ENCODE measurements at regions not wholly inside any gene's neighbourhood (a gene's known extent, or its start where the extent isn't known, plus 50 kb on each side); places are given as distances from the start of the nearest gene placed in this dataset.

DNA sequence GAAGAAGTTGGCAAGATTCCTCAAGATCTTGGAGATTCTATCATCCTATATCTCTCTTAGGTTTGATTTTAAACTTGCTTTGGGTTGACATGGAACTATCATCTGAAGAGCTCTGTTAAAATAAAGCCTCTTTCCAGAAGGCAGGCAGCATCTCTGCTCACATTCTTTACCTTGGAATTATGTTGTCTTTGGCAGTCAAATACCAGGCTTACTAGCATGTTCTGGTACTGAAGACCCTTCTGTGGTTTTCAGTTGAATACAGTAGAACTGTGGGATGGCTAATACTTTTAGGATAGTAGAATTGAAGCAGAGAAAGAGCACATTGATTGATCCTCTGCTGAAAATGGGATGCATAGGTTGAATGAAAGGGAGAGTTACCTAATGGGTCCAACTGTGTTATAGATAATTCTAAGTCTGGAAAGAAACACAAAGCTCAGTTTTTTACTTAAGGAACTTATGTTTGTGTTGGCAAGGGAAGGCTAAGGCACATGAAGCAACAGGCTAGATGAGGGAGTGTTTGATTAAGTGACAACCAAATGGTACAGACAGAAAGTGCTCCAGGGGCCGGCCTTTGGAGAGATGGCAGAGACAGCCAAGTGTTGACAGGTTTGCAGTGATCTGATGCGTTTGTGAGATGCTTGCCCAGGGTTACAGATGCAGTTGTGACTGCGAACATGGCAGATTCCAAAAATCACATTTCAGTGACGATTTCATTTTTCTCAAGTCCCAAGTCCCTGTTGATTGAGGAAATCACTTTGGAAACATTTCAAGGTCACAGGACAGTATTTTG is 397.9 kb downstream of the MEIS1 start:
- TF ChIP-seq, protein P1, sequence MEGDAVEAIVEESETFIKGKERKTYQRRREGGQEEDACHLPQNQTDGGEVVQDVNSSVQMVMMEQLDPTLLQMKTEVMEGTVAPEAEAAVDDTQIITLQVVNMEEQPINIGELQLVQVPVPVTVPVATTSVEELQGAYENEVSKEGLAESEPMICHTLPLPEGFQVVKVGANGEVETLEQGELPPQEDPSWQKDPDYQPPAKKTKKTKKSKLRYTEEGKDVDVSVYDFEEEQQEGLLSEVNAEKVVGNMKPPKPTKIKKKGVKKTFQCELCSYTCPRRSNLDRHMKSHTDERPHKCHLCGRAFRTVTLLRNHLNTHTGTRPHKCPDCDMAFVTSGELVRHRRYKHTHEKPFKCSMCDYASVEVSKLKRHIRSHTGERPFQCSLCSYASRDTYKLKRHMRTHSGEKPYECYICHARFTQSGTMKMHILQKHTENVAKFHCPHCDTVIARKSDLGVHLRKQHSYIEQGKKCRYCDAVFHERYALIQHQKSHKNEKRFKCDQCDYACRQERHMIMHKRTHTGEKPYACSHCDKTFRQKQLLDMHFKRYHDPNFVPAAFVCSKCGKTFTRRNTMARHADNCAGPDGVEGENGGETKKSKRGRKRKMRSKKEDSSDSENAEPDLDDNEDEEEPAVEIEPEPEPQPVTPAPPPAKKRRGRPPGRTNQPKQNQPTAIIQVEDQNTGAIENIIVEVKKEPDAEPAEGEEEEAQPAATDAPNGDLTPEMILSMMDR (IDR thresholded peaks at IDR 0.05; ENCODE audit: low read depth, low read length, missing control alignments): no peak
- DNase-seq: no peak
- no peak overlapping the region for H3K4me3 ChIP-seq (ENCODE audit: low read depth, low read length)
- no peak overlapping the region for H3K27ac ChIP-seq
- H3K36me3 ChIP-seq (replicated peaks): no peaks in the 10 kb centered on the region
- no peaks in the 10 kb centered on the region for H3K27me3 ChIP-seq (replicated peaks)
- in situ Hi-C loops (cut with HindIII; ENCODE audit: low pct_ligation_motif_present, low sequenced_read_pairs): no loop called here

DNA sequence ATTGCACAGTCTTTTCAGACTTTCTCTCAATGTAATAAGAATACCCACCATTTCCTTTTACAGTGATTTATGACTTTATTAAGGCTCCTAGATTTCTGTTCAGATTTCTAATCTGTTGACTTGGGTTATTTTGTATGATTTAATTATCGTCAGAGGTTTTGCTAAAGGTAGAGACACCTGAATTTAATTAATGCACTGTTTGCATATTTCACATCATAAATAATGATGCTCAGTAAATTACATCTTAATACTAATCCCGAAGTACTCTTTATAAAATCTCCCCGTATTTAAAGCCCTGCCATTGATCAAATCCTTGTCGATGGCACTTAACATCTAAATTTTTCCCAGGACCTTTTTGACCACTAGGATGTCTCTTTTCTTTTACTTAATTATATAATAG is 399.9 kb downstream of the MEIS1 start:
- TF ChIP-seq, protein P1 (IDR thresholded peaks at IDR 0.05; ENCODE audit: low read depth, low read length, missing control alignments): no peak
- H3K36me3 ChIP-seq (replicated peaks): no peaks in the 10 kb centered on the region
- no peak for DNase-seq
- no peak overlapping the region for H3K4me3 ChIP-seq (ENCODE audit: low read depth, low read length)
- in situ Hi-C loops (cut with HindIII; ENCODE audit: low pct_ligation_motif_present, low sequenced_read_pairs): no loop called here
- no peaks in the 10 kb centered on the region for H3K27me3 ChIP-seq (replicated peaks)
- no peak overlapping the region for H3K27ac ChIP-seq

DNA sequence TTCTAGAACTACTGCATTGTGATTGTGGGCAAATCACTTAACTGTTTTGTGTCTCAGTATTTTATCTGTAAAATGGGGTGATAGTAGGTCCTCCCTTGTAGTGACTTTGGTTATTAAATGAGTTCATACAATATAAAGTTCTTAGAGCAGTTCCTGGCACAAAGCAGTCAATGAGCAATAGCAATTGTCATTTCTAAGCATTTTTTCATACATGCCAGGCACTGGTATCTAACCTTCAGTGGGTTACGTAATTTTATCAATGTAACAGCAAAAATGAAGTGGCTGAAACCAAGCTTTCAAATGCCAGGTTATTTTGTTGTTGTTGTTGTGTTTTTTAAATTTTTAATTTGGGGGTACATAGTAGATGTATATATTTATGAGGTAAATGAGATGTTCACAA is 401.9 kb downstream of the MEIS1 start:
- no peak for DNase-seq
- Histone ChIP-seq H3K27ac (no peak overlapping the region), H3K36me3 (replicated peaks) (no peaks in the 10 kb centered on the region), H3K4me3 (ENCODE audit: low read depth, low read length) (no peak overlapping the region), H3K27me3 (replicated peaks) (no peaks in the 10 kb centered on the region)
- TF ChIP-seq, protein P1 (IDR thresholded peaks at IDR 0.05; ENCODE audit: low read depth, low read length, missing control alignments): no peak
- in situ Hi-C loops (cut with HindIII; ENCODE audit: low pct_ligation_motif_present, low sequenced_read_pairs): no loop called here

DNA sequence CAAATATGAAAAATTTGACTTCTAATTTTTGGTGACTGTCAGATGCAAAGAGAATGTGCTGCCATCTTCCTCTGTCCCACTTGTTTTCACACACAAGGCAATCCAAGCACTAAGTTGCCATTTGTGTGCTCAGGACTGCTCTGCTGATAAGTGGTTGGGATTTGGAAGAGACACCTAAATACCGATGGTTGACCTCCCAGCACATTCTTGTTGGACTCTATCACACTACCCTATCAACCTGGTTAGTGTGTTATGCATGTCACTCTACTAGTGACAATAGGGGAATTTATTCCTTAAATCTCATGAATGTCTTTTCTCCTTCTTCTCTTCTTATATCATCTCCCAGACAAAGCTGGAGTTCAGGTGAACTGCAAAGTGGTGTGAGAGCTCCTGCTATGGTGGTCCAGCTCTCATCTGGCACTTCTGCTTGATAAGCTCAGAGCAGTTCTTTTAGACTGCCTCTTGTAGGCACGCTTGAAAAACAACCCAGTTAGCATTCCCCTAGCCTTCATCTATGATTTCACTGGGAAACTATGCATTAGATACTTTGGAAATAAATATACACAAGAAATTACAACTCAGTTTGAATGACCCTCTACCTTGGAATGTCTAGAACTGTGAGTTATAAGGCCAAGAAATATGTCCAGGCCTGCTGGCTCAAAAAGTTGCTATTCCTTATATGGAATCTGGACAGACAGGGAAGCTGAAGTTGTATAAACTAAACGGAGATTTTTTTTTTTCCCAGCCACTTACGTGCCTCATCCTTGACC is 404.8 kb downstream of the MEIS1 start:
- Histone ChIP-seq H3K4me3 (ENCODE audit: low read depth, low read length) (no peak overlapping the region), H3K27me3 (replicated peaks) (no peaks in the 10 kb centered on the region), H3K27ac (peak overlapping the region; percentile 98), H3K36me3 (replicated peaks) (no peaks in the 10 kb centered on the region)
- TF ChIP-seq, protein P1 (IDR thresholded peaks at IDR 0.05; ENCODE audit: low read depth, low read length, missing control alignments): no peak
- in situ Hi-C loops (cut with HindIII; ENCODE audit: low pct_ligation_motif_present, low sequenced_read_pairs): no loop called here
- peak; percentile 97 for DNase-seq

DNA sequence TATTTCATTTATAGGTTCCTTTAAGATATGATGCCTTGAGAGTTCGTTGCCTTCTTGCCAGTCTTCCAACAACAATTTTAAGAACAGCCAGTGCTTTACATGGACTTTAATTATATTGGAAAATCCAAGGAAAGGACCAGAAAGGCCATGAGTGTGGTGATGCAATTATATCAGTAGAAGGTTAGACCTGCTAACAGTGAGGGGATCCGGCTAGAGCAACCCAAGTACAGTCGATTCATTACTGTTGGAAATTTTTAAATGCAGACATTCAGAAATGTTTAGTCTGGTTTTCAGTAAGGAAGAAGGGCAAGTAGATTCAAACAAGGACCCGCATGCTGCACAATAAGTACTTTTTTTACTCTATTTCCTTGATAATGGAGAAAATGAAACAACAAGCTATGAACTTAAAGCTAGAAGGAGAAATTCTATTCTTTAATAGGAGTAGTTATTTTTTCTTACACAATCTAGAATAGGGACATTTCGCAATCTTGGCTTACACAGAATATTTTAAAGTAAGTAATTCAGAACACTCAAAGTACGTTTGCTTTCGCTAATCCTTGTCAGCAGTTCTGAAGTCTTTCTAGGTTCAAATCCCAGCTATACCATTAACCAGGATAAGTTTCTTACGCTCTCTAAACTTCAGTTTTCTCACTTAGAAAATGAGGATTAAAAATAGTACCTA is 405.5 kb downstream of the MEIS1 start:
- in situ Hi-C loops (cut with HindIII; ENCODE audit: low pct_ligation_motif_present, low sequenced_read_pairs): no loop called here

More for the DNA sequence above, 405.5 kb downstream of the MEIS1 start:
- H3K27ac ChIP-seq: peak overlapping the region; percentile 98
- TF ChIP-seq, protein P1 (IDR thresholded peaks at IDR 0.05; ENCODE audit: low read depth, low read length, missing control alignments): no peak
- H3K4me3 ChIP-seq (ENCODE audit: low read depth, low read length): no peak overlapping the region
- no peak for DNase-seq
- no peaks in the 10 kb centered on the region for H3K36me3 ChIP-seq (replicated peaks)
- no peaks in the 10 kb centered on the region for H3K27me3 ChIP-seq (replicated peaks)
